ENCODE measurements at regions not wholly inside any gene's neighbourhood (a gene's known extent, or its start where the extent isn't known, plus 50 kb on each side); places are given as distances from the start of the nearest gene placed in this dataset.
"Not testable (repeated sequence)": the region's sequence is repeated elsewhere in the genome, so short reads cannot be mapped to it uniquely, and the experiment has no call there.

- TF ChIP-seq NFATC4 (CRISPR knock-in tag; IDR thresholded peaks at IDR 0.05) (no peak), TCF7 (CRISPR knock-in tag; IDR thresholded peaks at IDR 0.05; ENCODE audit: low read depth) (no peak), MYBL2 (CRISPR knock-in tag; IDR thresholded peaks at IDR 0.05) (no peak), ZNF138 (CRISPR knock-in tag; conservative IDR thresholded peaks at IDR 0.05) (no peak), SP1 (CRISPR knock-in tag; conservative IDR thresholded peaks at IDR 0.05) (no peak), PRDM15 (CRISPR knock-in tag; IDR thresholded peaks at IDR 0.05) (no peak), TEAD1 (CRISPR knock-in tag; IDR thresholded peaks at IDR 0.05) (no peak), ELF4 (CRISPR knock-in tag; IDR thresholded peaks at IDR 0.05; ENCODE audit: low read depth) (no peak)
- TF ChIP-seq, protein P1, sequence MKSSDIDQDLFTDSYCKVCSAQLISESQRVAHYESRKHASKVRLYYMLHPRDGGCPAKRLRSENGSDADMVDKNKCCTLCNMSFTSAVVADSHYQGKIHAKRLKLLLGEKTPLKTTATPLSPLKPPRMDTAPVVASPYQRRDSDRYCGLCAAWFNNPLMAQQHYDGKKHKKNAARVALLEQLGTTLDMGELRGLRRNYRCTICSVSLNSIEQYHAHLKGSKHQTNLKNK (CRISPR knock-in tag; IDR thresholded peaks at IDR 0.05) = no peak
Measured at GRCh38 chr4:72875138-72875537, 194.4 kb downstream of the COX18 start (continued).

- TF ChIP-seq IRF2 (CRISPR knock-in tag; IDR thresholded peaks at IDR 0.05; ENCODE audit: borderline replicate concordance, low read depth) (no peak), RORB (CRISPR knock-in tag; IDR thresholded peaks at IDR 0.05) (no peak), TEAD1 (CRISPR knock-in tag; IDR thresholded peaks at IDR 0.05) (no peak), ZNF281 (CRISPR knock-in tag; IDR thresholded peaks at IDR 0.05) (no peak), MYBL2 (CRISPR knock-in tag; IDR thresholded peaks at IDR 0.05) (no peak), CREM (CRISPR knock-in tag; IDR thresholded peaks at IDR 0.05) (no peak), IRF1 (CRISPR knock-in tag; IDR thresholded peaks at IDR 0.05) (no peak)
- TF ChIP-seq, protein P2, sequence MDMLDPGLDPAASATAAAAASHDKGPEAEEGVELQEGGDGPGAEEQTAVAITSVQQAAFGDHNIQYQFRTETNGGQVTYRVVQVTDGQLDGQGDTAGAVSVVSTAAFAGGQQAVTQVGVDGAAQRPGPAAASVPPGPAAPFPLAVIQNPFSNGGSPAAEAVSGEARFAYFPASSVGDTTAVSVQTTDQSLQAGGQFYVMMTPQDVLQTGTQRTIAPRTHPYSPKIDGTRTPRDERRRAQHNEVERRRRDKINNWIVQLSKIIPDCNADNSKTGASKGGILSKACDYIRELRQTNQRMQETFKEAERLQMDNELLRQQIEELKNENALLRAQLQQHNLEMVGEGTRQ (CRISPR knock-in tag; IDR thresholded peaks at IDR 0.05) = no peak
- ChIA-PET POLR2A (no interaction called here), CTCF (no interaction called here)
- H3K27ac Mint-ChIP-seq = no peak overlapping the region
- peaks cover 38% of the 10 kb centered on the region for H3K9me3 Mint-ChIP-seq
- H3K27me3 Mint-ChIP-seq (ENCODE audit: low read depth) = peaks cover 2% of the 10 kb centered on the region; the same call in 1 of the 2 replicates
- DNase-seq (ENCODE audit: low spot score) (no peak), ATAC-seq (no peak)
- H3K4me1 Mint-ChIP-seq = no peaks in the 10 kb centered on the region
- H3K36me3 Mint-ChIP-seq = peaks cover 28% of the 10 kb centered on the region
- no peak overlapping the region for H3K4me3 Mint-ChIP-seq
Measured at GRCh38 chr4:72864898-72865297, 204.6 kb downstream of the COX18 start.

DNA sequence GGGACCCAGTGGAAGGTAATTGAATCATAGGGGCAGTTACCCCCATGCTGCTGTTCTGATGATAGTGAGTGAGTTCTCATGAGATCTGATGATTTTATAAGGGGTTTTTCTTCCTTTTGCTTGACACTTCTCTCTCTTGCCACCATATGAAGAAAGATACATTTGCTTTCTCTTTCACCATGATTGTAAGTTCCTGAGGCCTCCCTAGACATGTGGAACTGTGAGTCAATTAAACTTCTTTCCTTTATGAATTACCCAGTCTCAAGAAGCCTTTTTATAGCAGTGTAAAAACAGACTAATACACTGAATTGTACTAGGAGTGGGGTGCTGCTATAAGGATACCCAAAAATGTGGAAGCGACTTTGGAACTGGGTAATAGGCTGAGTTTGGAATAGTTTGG, 205.2 kb downstream of the COX18 start:
- CTCF ChIA-PET, H3K4me1 Mint-ChIP-seq, POLR2A ChIA-PET: not testable (repeated sequence)

More for the DNA sequence above, 205.2 kb downstream of the COX18 start:
- ATAC-seq; H3K27me3 Mint-ChIP-seq (ENCODE audit: low read depth); DNase-seq (ENCODE audit: low spot score); H3K4me3 Mint-ChIP-seq; H3K27ac Mint-ChIP-seq: not testable (repeated sequence)
- peaks cover 28% of the 10 kb centered on the region for H3K36me3 Mint-ChIP-seq
- peaks cover 36% of the 10 kb centered on the region for H3K9me3 Mint-ChIP-seq

Data from WTC11 (cell line).